WTC11 (cell line): ENCODE measurements at regions not wholly inside any gene's neighbourhood (a gene's known extent, or its start where the extent isn't known, plus 50 kb on each side); places are given as distances from the start of the nearest gene placed in this dataset.

Source experiments
- ARID4B ChIP-seq: sonication (generic); formaldehyde crosslinking; IDR thresholded peaks from 2 replicates; pipeline ENCODE4 v1.8.0; 2023; ENCODE audit warnings: missing genetic modification reagents, mild to moderate bottlenecking, borderline replicate concordance
- CTCF ChIP-seq: fragments of 200-600 bp; IDR thresholded peaks from 2 replicates; pipeline ENCODE4 v1.8.0; 2022; ENCODE audit warnings: antibody characterized with exemption
- EMX1 ChIP-seq: fragments of 250-450 bp; sonication (Bioruptor Pico); IDR thresholded peaks from 2 replicates; pipeline ENCODE4 v1.8.0; 2021; ENCODE audit warnings: mild to moderate bottlenecking
- IRF1 ChIP-seq: sonication (generic); formaldehyde crosslinking; IDR thresholded peaks from 2 replicates; pipeline ENCODE4 v1.8.0; 2023; ENCODE audit warnings: missing genetic modification reagents
- JUN ChIP-seq: sonication (generic); formaldehyde crosslinking; IDR thresholded peaks from 2 replicates; pipeline ENCODE4 v1.8.0; 2023; ENCODE audit warnings: mild to moderate bottlenecking, missing genetic modification reagents
- KAT7 ChIP-seq: sonication (generic); formaldehyde crosslinking; IDR thresholded peaks from 2 replicates; pipeline ENCODE4 v1.8.1; 2023; ENCODE audit warnings: missing genetic modification reagents, mild to moderate bottlenecking, borderline replicate concordance
- MYBL2 ChIP-seq: sonication (generic); formaldehyde crosslinking; IDR thresholded peaks from 2 replicates; pipeline ENCODE4 v1.8.1; 2023; ENCODE audit warnings: mild to moderate bottlenecking, moderate library complexity, missing genetic modification reagents
- PRDM15 ChIP-seq: sonication (generic); formaldehyde crosslinking; IDR thresholded peaks from 2 replicates; pipeline ENCODE4 v1.8.0; 2022; ENCODE audit warnings: missing genetic modification reagents
- SMAD4 ChIP-seq: sonication (generic); formaldehyde crosslinking; IDR thresholded peaks from 2 replicates; pipeline ENCODE4 v1.8.0; 2022; ENCODE audit warnings: mild to moderate bottlenecking, missing genetic modification reagents
- USF1 ChIP-seq: sonication (generic); formaldehyde crosslinking; IDR thresholded peaks from 2 replicates; pipeline ENCODE4 v1.8.0; 2022; ENCODE audit warnings: mild to moderate bottlenecking, missing genetic modification reagents
- ZNF121 ChIP-seq: sonication (generic); formaldehyde crosslinking; IDR thresholded peaks from 2 replicates; pipeline ENCODE4 v1.8.0; 2023; ENCODE audit warnings: missing genetic modification reagents

GRCh38 chr3:124401843-124402242 lies 328.4 kb upstream of the UMPS start:
- TF ChIP-seq CTCF (no peak), MYBL2 (no peak), EMX1 (CRISPR knock-in tag) (no peak), ARID4B (no peak), ZNF121 (CRISPR knock-in tag) (no peak), USF1 (CRISPR knock-in tag) (no peak), JUN (CRISPR knock-in tag) (no peak), PRDM15 (no peak), SMAD4 (no peak), IRF1 (CRISPR knock-in tag) (no peak), KAT7 (CRISPR knock-in tag) (no peak)
